HCT116 (cell line): ENCODE measurements at regions not wholly inside any gene's neighbourhood (a gene's known extent, or its start where the extent isn't known, plus 50 kb on each side); places are given as distances from the start of the nearest gene placed in this dataset.

Experiments
- ATAC-seq: fragments of 200-7000 bp; cut with Tn5 transposase; 2 replicates; pipeline ENCODE4 v1.9.1; 2020; ENCODE audit warnings: mild to moderate bottlenecking, moderate library complexity
- BruUV-seq: library from RNA; stranded (reverse); fragments of 400-500 nt; replicated peaks from 2 replicates; lab custom pipeline; 2021; lab: Mats Ljungman, UMichigan
- CTCF ChIA-PET: fragments of 300-600 bp; sonication (Branson Sonifier 250); formaldehyde crosslinking; loops from one replicate; lab custom pipeline; 2021; ENCODE audit warnings: antibody characterized with exemption; lab: Charles Lee
- POLR2A ChIA-PET: fragments of 300-600, 350-600 bp; sonication (Branson Sonifier 250); formaldehyde crosslinking; loops from one replicate; lab custom pipeline; 2021; ENCODE audit warnings: antibody characterized with exemption; lab: Charles Lee
- RAD21 ChIA-PET, 2 experiments: fragments of 300-600 bp; sonication (Branson Sonifier 250); formaldehyde crosslinking; loops; one replicate each; lab custom pipeline; 2023; ENCODE audit warnings: low total read pairs in 2 of 2; ENCODE audit not compliant: uncharacterized antibody in 2 of 2, unreplicated experiment in 2 of 2, low non-redundant PET in 1 of 2; lab: Charles Lee
- DNase-seq: peaks from one replicate; pipeline ENCODE4 v3.0.0-alpha.2; 2010; ENCODE audit warnings: low read depth, low spot score
- H2AFZ ChIP-seq: fragments of 200-600 bp; shearing (Covaris generic), sonication (generic); 2 replicates; pipeline ENCODE4 v1.6.1; 2017; ENCODE audit warnings: low read depth, mixed run types, mixed read lengths, antibody characterized with exemption, low read length; ENCODE audit not compliant: poor library complexity, severe bottlenecking
- H3K27ac ChIP-seq: 2 replicates; pipeline ENCODE4 v1.5.1; 2012; ENCODE audit warnings: low read depth, low read length
- H3K27me3 ChIP-seq: fragments of 200-600 bp; sonication (generic); 2 replicates; pipeline ENCODE4 v1.6.1; 2016; ENCODE audit warnings: mixed run types, low read length, mixed read lengths; ENCODE audit not compliant: insufficient read depth
- H3K36me3 ChIP-seq, 2 experiments: fragments of 200-500 bp in 1 of 2; fragments of 200-600 bp in 1 of 2; sonication (Bioruptor generic) in 1 of 2; sonication (generic) in 1 of 2; 2 replicates each; pipeline versions ENCODE4 v1.5.1 to v1.6.1; 2014 to 2016; ENCODE audit warnings: low read length in 2 of 2, inconsistent platforms in 1 of 2, mixed read lengths in 1 of 2, mixed run types in 1 of 2; ENCODE audit not compliant: insufficient read depth in 2 of 2, control insufficient read depth in 1 of 2
- H3K4me1 ChIP-seq, 2 experiments: fragments of 200-600 bp in 1 of 2; sonication (generic) in 1 of 2; 2 replicates each; pipeline versions ENCODE4 v1.5.1 to v1.6.1; 2012 to 2017; ENCODE audit warnings: low read length in 2 of 2, inconsistent platforms in 1 of 2, mild to moderate bottlenecking in 1 of 2, mixed read lengths in 1 of 2, mixed run types in 1 of 2, moderate library complexity in 1 of 2; ENCODE audit not compliant: insufficient read depth in 2 of 2, control insufficient read depth in 1 of 2
- H3K4me2 ChIP-seq: fragments of 200-600 bp; sonication (generic); 2 replicates; pipeline ENCODE4 v1.6.1; 2017; ENCODE audit warnings: mixed run types, low read length, mixed read lengths
- H3K4me3 ChIP-seq, 2 experiments: fragments of 200-600 bp in 1 of 2; sonication (generic) in 1 of 2; replicated peaks in 1 of 2; 2 replicates each; pipeline ENCODE4 v1.5.1; 2011 to 2016; ENCODE audit warnings: low read length in 2 of 2, control low read depth in 1 of 2, low read depth in 1 of 2, mild to moderate bottlenecking in 1 of 2, mixed read lengths in 1 of 2, mixed run types in 1 of 2
- H3K79me2 ChIP-seq: fragments of 200-600 bp; sonication (generic); 2 replicates; pipeline ENCODE4 v1.6.1; 2017; ENCODE audit warnings: mild to moderate bottlenecking, mixed run types, low read length, moderate library complexity, mixed read lengths; ENCODE audit not compliant: insufficient read depth
- H3K9ac ChIP-seq: fragments of 200-600 bp; sonication (generic); 2 replicates; pipeline ENCODE4 v1.6.1; 2016; ENCODE audit warnings: low read length, mixed read lengths
- H3K9me2 ChIP-seq: fragments of 200-600 bp; sonication (generic), shearing (Covaris generic); 2 replicates; pipeline ENCODE4 v1.6.1; 2017; ENCODE audit warnings: mixed run types, mild to moderate bottlenecking, moderate library complexity; ENCODE audit not compliant: insufficient read depth
- H3K9me3 ChIP-seq, 2 experiments: fragments of 200-500 bp in 1 of 2; fragments of 200-600 bp in 1 of 2; sonication (Bioruptor generic) in 1 of 2; sonication (generic) in 1 of 2; 2 replicates each; pipeline ENCODE4 v1.6.1; 2014 to 2017; ENCODE audit warnings: low read length in 2 of 2, mixed read lengths in 2 of 2, inconsistent platforms in 1 of 2, low read depth in 1 of 2, mild to moderate bottlenecking in 1 of 2, mixed run types in 1 of 2, moderate library complexity in 1 of 2; ENCODE audit not compliant: control insufficient read depth in 1 of 2, insufficient read depth in 1 of 2
- H4K20me1 ChIP-seq: fragments of 200-600 bp; sonication (generic), shearing (Covaris generic); 2 replicates; pipeline ENCODE4 v1.6.1; 2017; ENCODE audit warnings: mixed run types, mild to moderate bottlenecking, moderate library complexity; ENCODE audit not compliant: insufficient read depth
- EGR1 ChIP-seq: IDR thresholded peaks from 2 replicates; pipeline ENCODE4 v1.6.1; 2012; ENCODE audit warnings: low read depth
- ELF1 ChIP-seq: IDR thresholded peaks from 2 replicates; pipeline ENCODE4 v1.6.1; 2012; ENCODE audit warnings: low read depth, borderline replicate concordance
- EZH2 ChIP-seq: fragments of 200-600 bp; sonication (generic); IDR thresholded peaks from 2 replicates; pipeline ENCODE4 v1.6.1; 2017; ENCODE audit warnings: antibody characterized with exemption, mixed run types
- EZH2phosphoT487 ChIP-seq: fragments of 200-600 bp; IDR thresholded peaks from 2 replicates; pipeline ENCODE4 v1.6.1; 2018; ENCODE audit warnings: antibody characterized with exemption, borderline replicate concordance
- FOSL1 ChIP-seq: IDR thresholded peaks from 2 replicates; pipeline ENCODE4 v1.6.1; 2012; ENCODE audit warnings: low read depth
- POLR2AphosphoS5 ChIP-seq: IDR thresholded peaks from 2 replicates; pipeline ENCODE4 v1.6.1; 2011; ENCODE audit warnings: mild to moderate bottlenecking, low read depth, low read length, moderate library complexity
- TCF7L2 ChIP-seq: IDR thresholded peaks from 2 replicates; pipeline ENCODE4 v1.7.0; 2011; ENCODE audit warnings: borderline replicate concordance, inconsistent platforms; ENCODE audit not compliant: insufficient read depth, insufficient read length; ENCODE audit errors: extremely low read depth
- ZNF274 ChIP-seq: fragments of 200-500 bp; sonication (Bioruptor generic); IDR thresholded peaks from 2 replicates; pipeline ENCODE4 v1.6.1; 2014; ENCODE audit warnings: mild to moderate bottlenecking, low read depth, low read length, inconsistent platforms
- intact Hi-C: fragments of 100-400 bp; cut with micrococcal nuclease; formaldehyde crosslinking; loops from 2 replicates; pipeline ENCODE4 v1.10.0; 2022
- TF ChIP-seq, protein P1 (sequence below): IDR thresholded peaks from 2 replicates; pipeline ENCODE4 v1.6.1; 2012
- TF ChIP-seq, protein P2 (sequence below): IDR thresholded peaks from 2 replicates; pipeline ENCODE4 v1.6.1; 2012; ENCODE audit warnings: low read depth

DNA sequence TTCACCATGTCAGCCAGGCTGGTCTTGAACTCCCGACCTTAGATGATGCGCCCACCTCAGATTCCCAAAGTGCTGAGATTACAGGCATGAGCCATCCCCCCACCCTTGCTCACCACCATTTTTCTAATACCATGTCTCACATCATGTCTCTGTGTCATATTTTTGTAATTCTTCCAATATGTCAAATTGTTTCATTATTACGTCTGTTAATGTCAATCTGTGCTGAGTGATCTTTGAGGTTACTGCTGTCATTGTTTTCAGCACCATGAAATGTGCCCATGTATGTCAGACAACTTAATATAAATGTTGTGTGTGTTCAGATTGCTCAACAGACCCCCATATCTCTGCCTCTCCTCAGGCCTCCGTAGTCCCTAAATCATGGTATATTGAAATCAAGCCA, 923.6 kb downstream of the NLGN4Y start:
- no peak for DNase-seq
- H3K4me3 ChIP-seq, result no peak overlapping the region
- no peaks in the 10 kb centered on the region for H3K4me1 ChIP-seq
- no peaks in the 10 kb centered on the region for H3K9me3 ChIP-seq
- intact Hi-C loops, result no loop called here
- POLR2A ChIA-PET, result no interaction called here
- TF ChIP-seq FOSL1 (no peak), EGR1 (no peak), EZH2phosphoT487 (no peak), EZH2 (no peak), POLR2AphosphoS5 (no peak), ZNF274 (no peak), ELF1 (no peak), TCF7L2 (no peak)
- TF ChIP-seq, protein P1, sequence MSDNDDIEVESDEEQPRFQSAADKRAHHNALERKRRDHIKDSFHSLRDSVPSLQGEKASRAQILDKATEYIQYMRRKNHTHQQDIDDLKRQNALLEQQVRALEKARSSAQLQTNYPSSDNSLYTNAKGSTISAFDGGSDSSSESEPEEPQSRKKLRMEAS, result no peak
- TF ChIP-seq, protein P2, sequence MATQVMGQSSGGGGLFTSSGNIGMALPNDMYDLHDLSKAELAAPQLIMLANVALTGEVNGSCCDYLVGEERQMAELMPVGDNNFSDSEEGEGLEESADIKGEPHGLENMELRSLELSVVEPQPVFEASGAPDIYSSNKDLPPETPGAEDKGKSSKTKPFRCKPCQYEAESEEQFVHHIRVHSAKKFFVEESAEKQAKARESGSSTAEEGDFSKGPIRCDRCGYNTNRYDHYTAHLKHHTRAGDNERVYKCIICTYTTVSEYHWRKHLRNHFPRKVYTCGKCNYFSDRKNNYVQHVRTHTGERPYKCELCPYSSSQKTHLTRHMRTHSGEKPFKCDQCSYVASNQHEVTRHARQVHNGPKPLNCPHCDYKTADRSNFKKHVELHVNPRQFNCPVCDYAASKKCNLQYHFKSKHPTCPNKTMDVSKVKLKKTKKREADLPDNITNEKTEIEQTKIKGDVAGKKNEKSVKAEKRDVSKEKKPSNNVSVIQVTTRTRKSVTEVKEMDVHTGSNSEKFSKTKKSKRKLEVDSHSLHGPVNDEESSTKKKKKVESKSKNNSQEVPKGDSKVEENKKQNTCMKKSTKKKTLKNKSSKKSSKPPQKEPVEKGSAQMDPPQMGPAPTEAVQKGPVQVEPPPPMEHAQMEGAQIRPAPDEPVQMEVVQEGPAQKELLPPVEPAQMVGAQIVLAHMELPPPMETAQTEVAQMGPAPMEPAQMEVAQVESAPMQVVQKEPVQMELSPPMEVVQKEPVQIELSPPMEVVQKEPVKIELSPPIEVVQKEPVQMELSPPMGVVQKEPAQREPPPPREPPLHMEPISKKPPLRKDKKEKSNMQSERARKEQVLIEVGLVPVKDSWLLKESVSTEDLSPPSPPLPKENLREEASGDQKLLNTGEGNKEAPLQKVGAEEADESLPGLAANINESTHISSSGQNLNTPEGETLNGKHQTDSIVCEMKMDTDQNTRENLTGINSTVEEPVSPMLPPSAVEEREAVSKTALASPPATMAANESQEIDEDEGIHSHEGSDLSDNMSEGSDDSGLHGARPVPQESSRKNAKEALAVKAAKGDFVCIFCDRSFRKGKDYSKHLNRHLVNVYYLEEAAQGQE, result no peak
- H3K4me2 ChIP-seq, result no peak overlapping the region
- no peaks in the 10 kb centered on the region for H3K36me3 ChIP-seq
- RAD21 ChIA-PET, result no interaction called here
- no peaks in the 10 kb centered on the region for H3K79me2 ChIP-seq
- no peak for ATAC-seq
- no peaks in the 10 kb centered on the region for H3K9me2 ChIP-seq
- H3K27me3 ChIP-seq, result no peaks in the 10 kb centered on the region
- no peak overlapping the region for H3K27ac ChIP-seq
- no peak overlapping the region for H3K9ac ChIP-seq
- CTCF ChIA-PET, result no interaction called here
- no peak overlapping the region for H2AFZ ChIP-seq
- no peaks in the 10 kb centered on the region for H4K20me1 ChIP-seq
- no TSS peak for BruUV-seq
